WERI-Rb-1 (cell line): ENCODE measurements at regions not wholly inside any gene's neighbourhood (a gene's known extent, or its start where the extent isn't known, plus 50 kb on each side); places are given as distances from the start of the nearest gene placed in this dataset.

ENCODE experiments used
- DNase-seq: peaks from one replicate; pipeline ENCODE4 v3.0.0-alpha.2; 2020
- H3K27ac ChIP-seq: fragments of 250-450 bp; sonication (Bioruptor Pico); 2 replicates; pipeline ENCODE4 v1.5.1; 2020; ENCODE audit warnings: mild to moderate bottlenecking, moderate library complexity
- H3K27me3 ChIP-seq: fragments of 250-450 bp; sonication (Bioruptor Pico); 2 replicates; pipeline ENCODE4 v1.5.1; 2021; ENCODE audit warnings: mild to moderate bottlenecking, low read depth, moderate library complexity; ENCODE audit not compliant: insufficient read depth, severe bottlenecking
- H3K36me3 ChIP-seq: fragments of 250-450 bp; sonication (Bioruptor Pico); 2 replicates; pipeline ENCODE4 v1.5.1; 2020; ENCODE audit warnings: mild to moderate bottlenecking, moderate library complexity
- H3K4me3 ChIP-seq: 2 replicates; pipeline ENCODE4 v1.5.1; 2011; ENCODE audit warnings: low read depth, mild to moderate bottlenecking, control low read depth, low read length
- H3K9me3 ChIP-seq: fragments of 250-450 bp; sonication (Bioruptor Pico); 2 replicates; pipeline ENCODE4 v1.5.1; 2021; ENCODE audit warnings: mild to moderate bottlenecking, moderate library complexity; ENCODE audit not compliant: severe bottlenecking
- TF ChIP-seq, protein P1 (sequence below): IDR thresholded peaks from 2 replicates; pipeline ENCODE4 v1.5.1; 2011; ENCODE audit warnings: low read depth, mild to moderate bottlenecking, control low read depth, inconsistent platforms, low read length

DNA sequence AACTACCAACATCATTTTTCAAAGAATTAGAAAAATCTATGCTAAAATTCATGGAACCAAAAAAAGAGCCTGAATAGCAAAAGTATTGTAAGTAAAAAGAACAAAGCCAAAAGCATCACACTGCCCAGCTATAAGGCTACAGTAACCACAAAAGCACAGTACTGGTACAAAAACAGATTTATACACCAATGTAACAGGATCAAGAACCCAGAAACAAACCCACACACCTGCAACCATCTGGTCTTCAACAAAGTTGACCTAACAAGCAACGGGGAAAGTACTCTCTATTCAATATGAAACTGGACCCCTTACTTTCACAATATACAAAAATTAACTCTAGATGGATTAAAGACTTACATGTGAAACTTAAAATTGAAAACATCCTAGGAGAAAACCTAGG is 94.2 kb upstream of the TARS1 start:
- Histone ChIP-seq H3K9me3 (peaks cover 3% of the 10 kb centered on the region), H3K27ac (no peak overlapping the region), H3K4me3 (no peak overlapping the region), H3K27me3 (peaks cover 26% of the 10 kb centered on the region), H3K36me3 (no peaks in the 10 kb centered on the region)
- DNase-seq = no peak
- TF ChIP-seq, protein P1, sequence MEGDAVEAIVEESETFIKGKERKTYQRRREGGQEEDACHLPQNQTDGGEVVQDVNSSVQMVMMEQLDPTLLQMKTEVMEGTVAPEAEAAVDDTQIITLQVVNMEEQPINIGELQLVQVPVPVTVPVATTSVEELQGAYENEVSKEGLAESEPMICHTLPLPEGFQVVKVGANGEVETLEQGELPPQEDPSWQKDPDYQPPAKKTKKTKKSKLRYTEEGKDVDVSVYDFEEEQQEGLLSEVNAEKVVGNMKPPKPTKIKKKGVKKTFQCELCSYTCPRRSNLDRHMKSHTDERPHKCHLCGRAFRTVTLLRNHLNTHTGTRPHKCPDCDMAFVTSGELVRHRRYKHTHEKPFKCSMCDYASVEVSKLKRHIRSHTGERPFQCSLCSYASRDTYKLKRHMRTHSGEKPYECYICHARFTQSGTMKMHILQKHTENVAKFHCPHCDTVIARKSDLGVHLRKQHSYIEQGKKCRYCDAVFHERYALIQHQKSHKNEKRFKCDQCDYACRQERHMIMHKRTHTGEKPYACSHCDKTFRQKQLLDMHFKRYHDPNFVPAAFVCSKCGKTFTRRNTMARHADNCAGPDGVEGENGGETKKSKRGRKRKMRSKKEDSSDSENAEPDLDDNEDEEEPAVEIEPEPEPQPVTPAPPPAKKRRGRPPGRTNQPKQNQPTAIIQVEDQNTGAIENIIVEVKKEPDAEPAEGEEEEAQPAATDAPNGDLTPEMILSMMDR = no peak

DNA sequence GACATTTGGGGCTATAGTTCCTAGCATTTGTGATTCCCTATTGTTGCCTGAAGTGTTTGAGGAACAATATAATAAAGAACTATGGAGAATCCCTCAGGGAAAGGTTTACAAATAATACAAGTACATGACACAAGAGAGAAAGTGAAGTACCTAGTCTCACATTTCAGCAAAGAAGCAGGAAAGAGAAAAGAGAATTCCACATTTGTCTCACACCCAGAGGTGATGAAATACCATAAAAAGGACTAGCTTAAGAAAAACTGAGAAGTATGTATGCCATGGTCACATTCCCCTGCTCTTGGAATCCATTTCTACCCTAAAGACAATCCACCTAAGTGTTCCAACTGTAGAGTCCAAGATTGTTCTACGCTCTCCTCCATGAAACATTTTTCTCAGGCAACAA is 79.0 kb upstream of the TARS1 start:
- Histone ChIP-seq H3K36me3 (no peaks in the 10 kb centered on the region), H3K4me3 (no peak overlapping the region), H3K9me3 (no peaks in the 10 kb centered on the region), H3K27me3 (peaks cover 69% of the 10 kb centered on the region), H3K27ac (no peak overlapping the region)
- TF ChIP-seq, protein P1 = no peak
- no peak for DNase-seq

DNA sequence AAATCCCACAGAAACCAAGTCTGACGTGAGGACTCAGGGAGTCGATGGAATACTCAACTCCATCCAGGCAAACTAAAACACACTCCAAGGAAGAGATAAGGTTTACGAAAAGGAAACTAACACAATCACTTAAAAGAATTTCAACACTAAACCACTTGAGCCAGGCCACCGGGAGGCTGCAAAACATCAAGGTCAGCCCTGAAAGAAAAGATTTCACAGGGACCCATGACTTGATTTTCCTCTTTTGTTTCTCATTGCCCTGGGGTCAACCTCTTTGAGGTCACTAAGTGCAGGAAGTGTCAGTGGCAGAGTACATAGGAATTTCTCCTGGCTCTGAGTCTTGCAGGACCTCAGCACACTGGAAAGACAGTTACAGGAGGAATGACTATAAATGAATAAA is 77.8 kb upstream of the TARS1 start:
- DNase-seq = no peak
- Histone ChIP-seq H3K4me3 (no peak overlapping the region), H3K27ac (no peak overlapping the region), H3K27me3 (peaks cover 69% of the 10 kb centered on the region), H3K36me3 (no peaks in the 10 kb centered on the region), H3K9me3 (no peaks in the 10 kb centered on the region)
- TF ChIP-seq, protein P1 = no peak

DNA sequence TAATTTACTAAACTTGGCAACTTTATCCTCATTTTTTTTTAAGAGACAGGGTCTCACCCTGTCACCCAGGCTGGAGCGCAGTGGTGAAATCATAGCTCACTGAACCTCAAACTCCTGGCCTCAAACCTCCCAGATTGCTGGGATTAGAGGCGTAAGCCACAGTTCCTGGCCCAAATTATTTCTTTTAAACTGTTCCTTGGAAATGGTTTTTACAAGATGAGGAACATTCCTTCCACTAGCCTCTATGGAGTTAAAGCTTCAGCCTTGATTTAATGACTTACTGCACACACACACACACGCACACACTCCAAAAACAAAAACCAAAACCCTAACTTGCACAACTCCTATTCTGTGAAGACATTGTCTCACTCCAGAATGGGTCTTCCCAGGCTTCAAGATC is 77.2 kb upstream of the TARS1 start:
- DNase-seq = no peak
- Histone ChIP-seq H3K9me3 (no peaks in the 10 kb centered on the region), H3K36me3 (no peaks in the 10 kb centered on the region), H3K27ac (no peak overlapping the region), H3K4me3 (no peak overlapping the region), H3K27me3 (peaks cover 70% of the 10 kb centered on the region)
- TF ChIP-seq, protein P1 = no peak

DNA sequence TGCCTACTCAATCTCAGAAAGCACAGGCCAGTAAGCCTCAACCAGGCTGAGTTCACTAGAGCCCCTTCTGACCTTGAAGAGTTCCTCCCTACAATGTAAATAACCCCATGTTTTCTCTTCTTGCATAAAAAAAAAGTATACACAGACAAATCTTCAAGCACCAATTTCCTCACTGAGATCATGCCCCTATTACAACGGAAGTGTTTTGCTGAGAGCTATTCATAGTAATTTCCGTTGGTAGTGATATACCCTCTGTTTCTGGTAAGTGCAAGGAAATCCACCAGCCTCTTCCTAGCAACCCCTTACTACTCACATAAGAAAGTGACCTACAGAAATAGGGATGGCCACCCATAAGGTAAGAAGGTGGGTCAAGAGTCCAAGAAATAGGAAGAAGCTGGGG is 76.4 kb upstream of the TARS1 start:
- H3K36me3 ChIP-seq = no peaks in the 10 kb centered on the region
- peaks cover 68% of the 10 kb centered on the region for H3K27me3 ChIP-seq
- H3K9me3 ChIP-seq = no peaks in the 10 kb centered on the region
- TF ChIP-seq, protein P1 = no peak
- DNase-seq = no peak
- H3K4me3 ChIP-seq = no peak overlapping the region
- H3K27ac ChIP-seq = no peak overlapping the region

DNA sequence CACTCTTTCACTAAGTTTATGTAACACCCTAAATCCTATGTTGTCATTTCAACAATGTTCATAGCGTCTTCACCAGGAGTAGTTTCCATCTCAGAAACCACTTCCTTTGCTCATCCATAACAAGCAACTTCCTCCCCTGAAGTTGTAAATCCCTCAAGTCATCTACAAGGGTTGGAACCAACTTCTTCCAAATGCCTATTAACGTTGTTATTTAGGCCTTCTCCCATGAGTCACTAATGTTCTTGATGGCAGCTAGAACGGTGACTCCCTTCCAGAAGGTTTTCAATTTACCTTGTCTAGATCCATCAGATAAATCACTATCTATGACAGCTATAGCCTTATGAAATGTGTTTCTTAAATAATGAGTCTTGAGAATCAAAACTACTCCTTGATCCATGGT is 73.3 kb upstream of the TARS1 start:
- no peaks in the 10 kb centered on the region for H3K36me3 ChIP-seq
- no peak overlapping the region for H3K27ac ChIP-seq
- H3K9me3 ChIP-seq = no peaks in the 10 kb centered on the region
- no peak for DNase-seq
- peaks cover 81% of the 10 kb centered on the region for H3K27me3 ChIP-seq
- TF ChIP-seq, protein P1 = no peak
- H3K4me3 ChIP-seq = no peak overlapping the region
